Hematopoietic multipotent progenitor cell treated with erythropoietin and hydrocortisone succinate and interleukin-3 and kit ligand, for 6 days (in vitro differentiated cells): ENCODE measurements at regions not wholly inside any gene's neighbourhood (a gene's known extent, or its start where the extent isn't known, plus 50 kb on each side); places are given as distances from the start of the nearest gene placed in this dataset.
A peak's percentile ranks its signal among the peaks of the same experiment; 100 is the strongest.

Experiments used
- DNase-seq: peaks from one replicate; pipeline ENCODE4 v3.0.0-alpha.2; 2015

- DNase-seq, result no peak
These were observed 365.0 kb downstream of the GPM6A start for GRCh38 chr4:175447016-175447415.

GRCh38 chr4:175450446-175450845 lies 361.6 kb downstream of the GPM6A start:
- DNase-seq, result no peak

GRCh38 chr4:175451238-175451965 lies 360.7 kb downstream of the GPM6A start:
- no peak for DNase-seq

- DNase-seq, result no peak
These were observed 358.6 kb downstream of the GPM6A start for GRCh38 chr4:175453456-175453855.

- no peak for DNase-seq
These were observed 355.9 kb downstream of the GPM6A start for GRCh38 chr4:175456131-175456530.

GRCh38 chr4:175457956-175458355 lies 354.1 kb downstream of the GPM6A start:
- no peak for DNase-seq

GRCh38 chr4:175459571-175459970 lies 352.5 kb downstream of the GPM6A start:
- DNase-seq, result no peak

GRCh38 chr4:175460414-175460813 lies 351.6 kb downstream of the GPM6A start:
- DNase-seq, result no peak

GRCh38 chr4:175469514-175469913 lies 342.6 kb downstream of the GPM6A start:
- DNase-seq, result no peak

- DNase-seq, result no peak
These were observed 341.9 kb downstream of the GPM6A start for GRCh38 chr4:175470131-175470530.

- no peak for DNase-seq
These were observed 331.7 kb downstream of the GPM6A start for GRCh38 chr4:175480404-175480803.

- DNase-seq, result no peak
These were observed 312.2 kb downstream of the GPM6A start for GRCh38 chr4:175499735-175500352.

- DNase-seq, result no peak
These were observed 307.7 kb downstream of the GPM6A start for GRCh38 chr4:175504318-175504717.

- peak; percentile 1 for DNase-seq
These were observed 302.7 kb downstream of the GPM6A start for GRCh38 chr4:175509320-175509719.

- DNase-seq, result no peak
These were observed 300.2 kb downstream of the GPM6A start for GRCh38 chr4:175511861-175512260.

GRCh38 chr4:175514174-175514573 lies 297.9 kb downstream of the GPM6A start:
- no peak for DNase-seq

- no peak for DNase-seq
These were observed 281.4 kb downstream of the GPM6A start for GRCh38 chr4:175530655-175531054.

GRCh38 chr4:175531405-175532091 lies 280.5 kb downstream of the GPM6A start:
- no peak for DNase-seq

- peak; percentile 68 for DNase-seq
These were observed 275.1 kb downstream of the GPM6A start for GRCh38 chr4:175536852-175537453.

- no peak for DNase-seq
These were observed 272.6 kb downstream of the GPM6A start for GRCh38 chr4:175539498-175539897.

GRCh38 chr4:175540151-175540550 lies 271.9 kb downstream of the GPM6A start:
- no peak for DNase-seq

- DNase-seq, result no peak
These were observed 271.3 kb downstream of the GPM6A start for GRCh38 chr4:175540732-175541131.

GRCh38 chr4:175542786-175543185 lies 269.3 kb downstream of the GPM6A start:
- no peak for DNase-seq

- no peak for DNase-seq
These were observed 252.9 kb downstream of the GPM6A start for GRCh38 chr4:175559126-175559525.
